HG03060 (cell line): ENCODE measurements at regions not wholly inside any gene's neighbourhood (a gene's known extent, or its start where the extent isn't known, plus 50 kb on each side); places are given as distances from the start of the nearest gene placed in this dataset.

ENCODE experiments used
- ATAC-seq: cut with Tn5 transposase; IDR thresholded peaks from one replicate; pipeline ENCODE4 v1.9.1; 2021; ENCODE audit warnings: low read depth, moderate number of reproducible peaks; ENCODE audit not compliant: unreplicated experiment

GRCh38 chr12:124633365-124634362, 66.3 kb upstream of the NCOR2 start:
- ATAC-seq, result no peak

DNA sequence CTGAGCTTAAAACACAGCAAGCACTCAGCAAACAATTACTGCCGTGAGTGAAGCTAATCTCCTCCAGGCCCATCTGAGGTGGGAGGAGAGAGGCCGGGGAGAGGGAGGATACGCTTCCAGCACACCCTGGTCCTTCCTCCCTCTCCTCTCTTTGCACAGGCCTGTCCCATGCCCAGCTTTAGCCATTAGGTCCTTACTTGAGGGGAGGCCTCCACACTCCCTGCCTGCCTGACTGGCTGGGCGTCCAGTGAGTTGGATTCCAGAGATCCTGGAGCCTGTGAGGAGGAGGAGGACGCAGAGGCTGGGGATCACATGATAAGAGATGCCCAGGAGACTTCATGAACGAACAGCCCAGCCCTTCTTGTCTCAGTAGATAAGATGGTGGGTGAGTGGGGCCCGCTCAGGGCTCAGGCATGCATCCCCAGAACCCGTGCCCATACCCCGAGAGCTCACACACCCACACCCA, 65.1 kb upstream of the NCOR2 start:
- ATAC-seq, result no peak

- ATAC-seq, result no peak
These were observed 64.4 kb upstream of the NCOR2 start for GRCh38 chr12:124631681-124632256.

DNA sequence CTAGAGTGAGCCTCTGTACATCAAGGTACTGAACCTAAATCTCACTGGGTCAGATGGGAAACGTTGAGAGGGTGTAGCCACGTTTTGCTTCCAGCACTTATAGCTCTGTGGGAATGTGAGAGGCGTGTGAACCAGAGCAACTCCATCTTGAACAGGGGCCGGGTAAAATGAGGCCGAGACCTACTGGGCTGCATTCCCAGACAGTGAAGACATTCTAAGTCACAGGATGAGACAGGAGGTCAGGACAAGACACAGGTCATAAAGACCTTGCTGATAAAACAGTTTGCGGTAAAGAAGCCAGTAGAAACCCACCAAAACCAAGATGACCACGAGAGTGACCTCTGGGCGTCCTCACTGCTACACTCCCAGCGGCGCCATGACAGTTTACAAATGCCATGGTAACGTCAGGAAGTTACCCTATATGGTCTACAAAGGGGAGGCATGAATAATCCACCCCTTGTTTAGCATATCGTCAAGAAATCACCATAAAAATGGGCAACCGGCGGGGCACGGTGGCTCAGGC, 63.4 kb upstream of the NCOR2 start:
- ATAC-seq, result no peak

GRCh38 chr12:124629789-124630480, 62.5 kb upstream of the NCOR2 start:
- ATAC-seq, result no peak

GRCh38 chr12:124629117-124629516, 61.7 kb upstream of the NCOR2 start:
- no peak for ATAC-seq

DNA sequence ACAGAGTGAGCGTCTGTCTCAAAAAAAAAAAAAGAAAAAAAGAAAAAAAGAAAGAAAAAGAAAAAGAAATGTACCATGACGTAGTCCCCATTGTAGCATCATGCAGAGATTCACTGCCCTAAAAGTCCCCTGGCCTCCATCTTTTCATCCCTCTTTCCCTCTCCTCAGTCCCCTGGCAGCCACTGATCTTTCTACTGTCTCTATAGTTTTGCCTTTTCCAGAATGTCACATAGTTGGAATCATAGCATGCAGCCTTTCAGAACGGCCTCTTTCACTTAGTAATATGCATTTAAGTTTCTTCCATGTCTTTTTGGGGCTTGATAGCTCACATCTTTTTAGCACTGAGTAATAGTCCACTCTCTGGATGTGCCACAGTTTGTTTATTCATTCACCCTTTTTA, 60.5 kb upstream of the NCOR2 start:
- ATAC-seq, result no peak

- ATAC-seq, result no peak
These were observed 59.6 kb upstream of the NCOR2 start for GRCh38 chr12:124626971-124627411.

GRCh38 chr12:124625867-124626675, 58.7 kb upstream of the NCOR2 start:
- no peak for ATAC-seq

DNA sequence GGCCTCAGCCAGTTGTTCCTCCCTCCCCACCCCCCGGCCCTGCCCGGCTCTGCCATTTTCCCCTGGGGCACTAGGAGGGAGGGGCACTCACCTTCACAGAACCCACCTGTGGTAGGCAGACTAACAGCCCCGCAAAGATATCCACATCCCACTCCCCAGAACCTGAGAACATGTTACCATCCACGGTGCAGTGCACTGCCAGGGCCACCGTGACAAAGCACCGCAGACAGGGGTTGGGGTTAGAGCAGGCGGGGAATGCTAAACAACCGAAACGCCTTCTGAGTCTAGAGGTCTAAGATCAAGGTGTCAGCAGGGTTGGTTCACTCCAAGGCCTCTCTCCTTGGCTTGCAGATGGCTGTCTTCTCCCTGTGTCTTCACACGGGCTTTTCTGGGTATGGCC, 57.4 kb upstream of the NCOR2 start:
- no peak for ATAC-seq

- no peak for ATAC-seq
These were observed 56.1 kb upstream of the NCOR2 start for GRCh38 chr12:124623344-124624035.

DNA sequence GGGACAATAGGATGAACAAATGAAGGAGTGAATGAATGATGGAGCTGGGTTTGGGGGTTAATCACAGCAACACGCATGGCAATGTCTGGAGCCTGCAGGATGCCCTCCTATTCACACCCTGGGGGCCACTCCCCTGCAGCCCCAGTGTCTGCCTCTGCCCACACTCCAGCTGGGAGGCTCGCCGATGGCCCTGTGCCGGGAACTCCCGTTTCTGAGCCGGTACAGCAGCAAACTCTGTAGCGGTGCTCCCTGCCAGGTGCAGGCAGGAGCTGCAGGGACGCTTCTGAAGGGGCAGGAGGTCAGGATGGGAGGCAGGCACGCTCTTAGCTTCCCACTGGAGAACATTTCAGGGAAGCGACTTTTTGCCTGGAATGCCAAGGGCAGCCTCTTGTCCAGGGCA, 55.4 kb upstream of the NCOR2 start:
- ATAC-seq, result no peak

- ATAC-seq, result no peak
These were observed 54.9 kb upstream of the NCOR2 start for GRCh38 chr12:124622331-124622730.

GRCh38 chr12:124621296-124621660, 53.9 kb upstream of the NCOR2 start:
- no peak for ATAC-seq

- ATAC-seq, result no peak
These were observed 53.3 kb upstream of the NCOR2 start for GRCh38 chr12:124620606-124621295.

DNA sequence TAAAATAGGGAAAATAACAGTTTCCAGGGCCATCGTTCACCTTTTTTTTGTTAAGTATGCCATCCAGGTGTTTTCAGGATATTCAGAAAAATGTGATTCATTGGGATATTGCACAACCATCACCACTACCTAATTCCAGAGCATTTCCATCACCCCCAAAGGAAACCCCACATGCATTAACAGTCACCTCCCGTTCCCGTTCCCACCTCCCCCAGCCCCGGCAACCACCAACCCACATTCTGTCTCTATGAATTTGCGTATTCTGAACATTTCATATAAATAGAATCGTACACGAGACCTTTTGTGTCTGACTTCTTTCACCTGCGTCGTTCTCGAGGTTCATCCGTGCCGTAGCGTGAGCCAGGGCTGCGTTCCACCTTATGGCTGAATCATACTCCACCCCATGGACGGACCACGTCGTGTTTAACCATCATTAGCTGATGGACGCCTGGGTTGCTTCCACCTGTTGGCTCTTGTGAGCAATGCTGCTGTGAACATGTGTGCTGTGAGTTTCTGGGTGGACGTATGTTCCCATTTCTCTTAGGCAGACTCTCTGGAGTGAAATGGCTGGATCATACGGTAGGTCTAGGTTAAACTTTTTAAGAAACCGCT, 51.0 kb upstream of the NCOR2 start:
- no peak for ATAC-seq

GRCh38 chr12:124617615-124618014, 50.2 kb upstream of the NCOR2 start:
- ATAC-seq, result no peak
